ENCODE measurements at regions not wholly inside any gene's neighbourhood (a gene's known extent, or its start where the extent isn't known, plus 50 kb on each side); places are given as distances from the start of the nearest gene placed in this dataset.
"Not testable (repeated sequence)": the region's sequence is repeated elsewhere in the genome, so short reads cannot be mapped to it uniquely, and the experiment has no call there.

DNA sequence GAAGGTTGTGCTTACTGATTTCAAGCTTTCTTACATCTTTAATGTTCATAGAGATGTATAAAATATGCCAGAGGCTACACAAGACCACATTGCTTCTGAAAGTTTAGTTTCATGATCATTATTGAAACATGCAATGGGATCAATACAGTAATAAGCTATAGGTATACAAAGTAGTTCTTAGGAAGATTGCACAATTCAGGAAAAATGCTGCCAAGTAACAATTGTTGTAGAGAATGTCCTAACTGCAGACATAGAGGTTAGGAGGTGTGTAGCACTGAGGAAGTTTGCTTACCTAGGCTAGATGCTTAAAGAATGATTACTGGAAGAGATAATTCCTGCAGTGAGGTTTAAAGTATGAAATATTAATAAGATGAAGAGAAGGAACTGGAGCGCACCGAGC, 259.5 kb upstream of the CYRIA start:
- no peak for DNase-seq (ENCODE audit: low read depth)
- no peak overlapping the region for H3K4me3 ChIP-seq (ENCODE audit: low read depth, low read length)
- TF ChIP-seq MYC (IDR thresholded peaks at IDR 0.05; ENCODE audit: low read depth, low read length) (no peak), POLR2A (IDR thresholded peaks at IDR 0.05; ENCODE audit: extremely low read depth, insufficient read length) (no peak)
- TF ChIP-seq, protein P1, sequence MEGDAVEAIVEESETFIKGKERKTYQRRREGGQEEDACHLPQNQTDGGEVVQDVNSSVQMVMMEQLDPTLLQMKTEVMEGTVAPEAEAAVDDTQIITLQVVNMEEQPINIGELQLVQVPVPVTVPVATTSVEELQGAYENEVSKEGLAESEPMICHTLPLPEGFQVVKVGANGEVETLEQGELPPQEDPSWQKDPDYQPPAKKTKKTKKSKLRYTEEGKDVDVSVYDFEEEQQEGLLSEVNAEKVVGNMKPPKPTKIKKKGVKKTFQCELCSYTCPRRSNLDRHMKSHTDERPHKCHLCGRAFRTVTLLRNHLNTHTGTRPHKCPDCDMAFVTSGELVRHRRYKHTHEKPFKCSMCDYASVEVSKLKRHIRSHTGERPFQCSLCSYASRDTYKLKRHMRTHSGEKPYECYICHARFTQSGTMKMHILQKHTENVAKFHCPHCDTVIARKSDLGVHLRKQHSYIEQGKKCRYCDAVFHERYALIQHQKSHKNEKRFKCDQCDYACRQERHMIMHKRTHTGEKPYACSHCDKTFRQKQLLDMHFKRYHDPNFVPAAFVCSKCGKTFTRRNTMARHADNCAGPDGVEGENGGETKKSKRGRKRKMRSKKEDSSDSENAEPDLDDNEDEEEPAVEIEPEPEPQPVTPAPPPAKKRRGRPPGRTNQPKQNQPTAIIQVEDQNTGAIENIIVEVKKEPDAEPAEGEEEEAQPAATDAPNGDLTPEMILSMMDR (IDR thresholded peaks at IDR 0.05; ENCODE audit: low read depth, low read length): no peak
- TF ChIP-seq, protein P2, sequence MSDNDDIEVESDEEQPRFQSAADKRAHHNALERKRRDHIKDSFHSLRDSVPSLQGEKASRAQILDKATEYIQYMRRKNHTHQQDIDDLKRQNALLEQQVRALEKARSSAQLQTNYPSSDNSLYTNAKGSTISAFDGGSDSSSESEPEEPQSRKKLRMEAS (IDR thresholded peaks at IDR 0.05; ENCODE audit: low read depth, low read length): no peak

- not testable (repeated sequence) for H3K4me3 ChIP-seq (ENCODE audit: low read depth, low read length); DNase-seq (ENCODE audit: low read depth)
These were observed 249.7 kb upstream of the CYRIA start for GRCh38 chr2:16915341-16915755.

DNA sequence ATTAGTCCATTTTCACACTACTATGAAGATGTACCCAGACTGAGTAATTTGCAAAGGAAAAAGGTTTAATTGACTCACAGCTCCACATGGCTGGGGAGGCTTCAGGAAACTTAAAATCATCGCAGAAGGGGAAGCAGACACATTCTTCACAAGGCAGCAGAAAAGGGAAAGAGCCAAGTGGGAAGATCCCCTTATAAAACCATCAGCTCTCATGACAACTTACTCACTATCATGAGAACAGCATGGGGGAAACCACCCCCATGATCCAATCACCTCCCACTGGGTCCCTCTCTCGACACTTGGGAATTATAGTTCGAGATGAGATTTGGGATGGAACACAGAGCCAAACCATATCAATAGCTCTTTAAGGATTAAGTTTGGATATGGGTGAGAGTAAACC, 246.1 kb upstream of the CYRIA start:
- DNase-seq (ENCODE audit: low read depth): no peak
- TF ChIP-seq MYC (IDR thresholded peaks at IDR 0.05; ENCODE audit: low read depth, low read length): no peak
- TF ChIP-seq, protein P2 (IDR thresholded peaks at IDR 0.05; ENCODE audit: low read depth, low read length): no peak
- TF ChIP-seq, protein P1 (IDR thresholded peaks at IDR 0.05; ENCODE audit: low read depth, low read length): no peak
- TF ChIP-seq POLR2A (IDR thresholded peaks at IDR 0.05; ENCODE audit: extremely low read depth, insufficient read length): no peak
- no peak overlapping the region for H3K4me3 ChIP-seq (ENCODE audit: low read depth, low read length)

- no peak for DNase-seq (ENCODE audit: low read depth)
- TF ChIP-seq, protein P2 (IDR thresholded peaks at IDR 0.05; ENCODE audit: low read depth, low read length): no peak
- TF ChIP-seq, protein P1 (IDR thresholded peaks at IDR 0.05; ENCODE audit: low read depth, low read length): no peak
- TF ChIP-seq MYC (IDR thresholded peaks at IDR 0.05; ENCODE audit: low read depth, low read length) (no peak), POLR2A (IDR thresholded peaks at IDR 0.05; ENCODE audit: extremely low read depth, insufficient read length) (no peak)
- no peak overlapping the region for H3K4me3 ChIP-seq (ENCODE audit: low read depth, low read length)
These were observed 243.0 kb upstream of the CYRIA start for GRCh38 chr2:16908656-16909055.

DNA sequence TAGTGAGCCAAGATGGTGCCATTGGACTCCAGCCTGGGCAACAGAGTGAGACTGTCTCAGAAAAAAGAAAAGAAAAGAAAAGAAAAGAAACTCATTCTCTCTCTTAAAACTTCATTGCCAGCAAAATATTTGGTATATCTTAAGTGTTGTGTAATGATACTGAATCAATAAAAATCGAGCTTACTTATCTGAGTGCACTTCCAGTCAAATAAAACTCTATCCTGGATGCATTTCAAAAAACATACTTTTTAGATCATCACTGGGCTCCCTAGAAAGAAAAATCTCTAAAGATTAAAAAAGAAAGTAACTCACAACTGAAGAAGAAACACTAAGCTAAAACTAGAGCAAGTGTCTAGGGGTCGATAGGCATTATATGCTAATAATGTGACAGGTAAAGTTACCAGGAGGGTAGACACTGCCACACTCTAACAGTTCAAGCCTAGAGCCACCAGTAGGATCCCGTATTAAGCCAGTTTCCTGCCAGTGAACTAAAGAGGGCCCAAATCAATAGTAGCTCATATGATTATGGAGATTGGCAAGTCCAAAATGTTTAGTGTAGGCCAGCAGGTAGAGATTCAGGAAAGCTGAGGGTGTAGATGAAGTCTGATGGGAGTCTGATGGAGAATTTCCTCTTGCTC, 242.1 kb upstream of the CYRIA start:
- no peak overlapping the region for H3K4me3 ChIP-seq (ENCODE audit: low read depth, low read length)
- TF ChIP-seq, protein P1 (IDR thresholded peaks at IDR 0.05; ENCODE audit: low read depth, low read length): no peak
- TF ChIP-seq, protein P2 (IDR thresholded peaks at IDR 0.05; ENCODE audit: low read depth, low read length): no peak
- no peak for TF ChIP-seq MYC (IDR thresholded peaks at IDR 0.05; ENCODE audit: low read depth, low read length)
- TF ChIP-seq POLR2A (IDR thresholded peaks at IDR 0.05; ENCODE audit: extremely low read depth, insufficient read length): no peak
- no peak for DNase-seq (ENCODE audit: low read depth)

DNA sequence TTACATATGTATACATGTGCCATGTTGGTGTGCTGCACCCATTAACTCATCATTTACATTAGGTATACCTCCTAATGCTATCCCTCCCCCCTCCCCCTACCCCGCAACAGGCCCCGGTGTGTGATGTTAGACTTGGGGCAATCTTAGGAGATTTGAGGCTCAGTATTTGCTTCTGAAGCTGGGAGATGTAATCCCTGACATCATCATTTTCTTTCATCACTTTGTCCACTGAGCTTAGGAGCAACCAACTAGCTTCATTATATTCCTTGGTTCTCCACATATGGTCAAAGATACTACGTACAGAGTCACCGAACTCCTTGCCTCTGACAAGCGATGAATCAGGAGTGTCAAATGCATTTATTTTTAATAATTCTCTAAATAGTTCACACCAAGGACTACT, 239.7 kb upstream of the CYRIA start:
- not testable (repeated sequence) for H3K4me3 ChIP-seq (ENCODE audit: low read depth, low read length); DNase-seq (ENCODE audit: low read depth)

DNA sequence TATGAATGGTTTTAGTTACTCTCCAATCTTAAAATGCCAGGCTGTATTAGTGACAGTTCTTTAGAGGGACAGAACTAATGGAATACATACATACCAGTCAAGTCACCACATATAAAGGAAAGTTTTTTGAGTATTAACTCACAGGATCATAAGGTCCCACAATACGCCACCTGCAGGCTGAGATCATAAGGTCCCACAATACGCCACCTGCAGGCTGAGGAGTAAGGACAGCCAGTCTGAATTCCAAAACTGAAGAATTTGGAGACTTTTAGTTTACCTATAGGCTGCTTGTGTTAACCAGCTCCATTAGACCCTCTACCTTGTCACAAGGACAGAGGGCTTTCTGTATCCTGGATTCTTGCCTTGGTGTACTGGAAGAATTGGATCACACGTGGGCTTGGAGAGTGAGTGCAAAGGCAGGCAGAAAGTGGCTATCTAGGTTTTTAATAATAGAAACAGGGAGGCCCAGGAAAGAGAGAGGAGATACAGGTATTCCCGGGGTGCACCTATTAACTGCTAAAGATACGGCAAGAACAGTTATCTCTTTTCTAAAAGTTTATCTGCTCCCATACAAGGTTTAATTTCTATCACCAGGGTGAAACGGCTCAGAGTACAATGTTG, 234.9 kb upstream of the CYRIA start:
- H3K4me3 ChIP-seq (ENCODE audit: low read depth, low read length): no peak overlapping the region
- TF ChIP-seq MYC (IDR thresholded peaks at IDR 0.05; ENCODE audit: low read depth, low read length): no peak
- TF ChIP-seq, protein P1 (IDR thresholded peaks at IDR 0.05; ENCODE audit: low read depth, low read length): peak; percentile 99
- TF ChIP-seq POLR2A (IDR thresholded peaks at IDR 0.05; ENCODE audit: extremely low read depth, insufficient read length): no peak
- peak; percentile 71 for DNase-seq (ENCODE audit: low read depth)
